ENCODE measurements at regions not wholly inside any gene's neighbourhood (a gene's known extent, or its start where the extent isn't known, plus 50 kb on each side); places are given as distances from the start of the nearest gene placed in this dataset.

DNA sequence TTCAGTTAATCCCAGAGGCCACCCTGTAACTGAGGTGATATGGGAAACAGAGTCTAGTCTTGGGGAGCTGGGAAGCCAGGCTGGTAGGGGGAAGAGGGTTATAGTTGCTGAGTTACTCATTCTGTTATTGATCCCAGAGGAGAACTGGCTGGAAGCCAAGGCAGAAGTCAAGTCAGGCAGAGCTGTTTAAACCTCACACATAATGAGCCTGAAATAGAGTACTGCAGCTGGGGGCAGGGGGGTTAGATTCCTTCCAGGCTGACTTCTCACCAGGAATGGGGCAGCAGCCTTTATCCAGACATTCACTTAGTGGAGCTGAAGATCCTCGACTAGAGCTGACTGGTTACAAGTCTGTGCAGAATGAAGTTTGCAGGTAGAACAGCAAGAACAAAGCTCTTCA lies 144.9 kb downstream of the C4orf33 start (continued):
- TF ChIP-seq, protein P1, sequence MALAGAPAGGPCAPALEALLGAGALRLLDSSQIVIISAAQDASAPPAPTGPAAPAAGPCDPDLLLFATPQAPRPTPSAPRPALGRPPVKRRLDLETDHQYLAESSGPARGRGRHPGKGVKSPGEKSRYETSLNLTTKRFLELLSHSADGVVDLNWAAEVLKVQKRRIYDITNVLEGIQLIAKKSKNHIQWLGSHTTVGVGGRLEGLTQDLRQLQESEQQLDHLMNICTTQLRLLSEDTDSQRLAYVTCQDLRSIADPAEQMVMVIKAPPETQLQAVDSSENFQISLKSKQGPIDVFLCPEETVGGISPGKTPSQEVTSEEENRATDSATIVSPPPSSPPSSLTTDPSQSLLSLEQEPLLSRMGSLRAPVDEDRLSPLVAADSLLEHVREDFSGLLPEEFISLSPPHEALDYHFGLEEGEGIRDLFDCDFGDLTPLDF (CRISPR knock-in tag; IDR thresholded peaks at IDR 0.05), result no peak

DNA sequence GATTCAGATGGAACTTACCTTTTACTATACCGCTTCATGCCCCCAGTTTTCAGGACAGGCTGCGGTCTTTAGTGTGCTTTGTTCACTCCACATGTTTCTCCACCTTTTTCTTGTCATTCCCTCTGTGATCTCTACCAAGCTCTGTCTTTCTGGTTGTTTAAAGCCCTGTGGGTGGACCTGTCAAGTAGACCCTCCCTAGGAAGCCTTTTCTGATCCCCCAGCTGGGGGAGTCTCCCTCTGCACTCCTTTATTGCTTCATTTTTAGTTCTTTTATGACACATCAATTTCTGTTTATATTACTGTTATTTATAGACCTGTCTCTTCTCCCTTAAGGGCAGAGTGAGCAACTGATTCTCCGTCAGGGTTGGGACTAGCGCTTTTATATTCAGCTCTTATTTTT lies 150.2 kb downstream of the C4orf33 start:
- no peak for DNase-seq (ENCODE audit: extremely low read depth in 1 of 4, low spot score in 3 of 4)
- Histone ChIP-seq H3K27me3 (ENCODE audit: control insufficient read depth in 2 of 2, insufficient read depth in 2 of 2, low read length in 2 of 2) (peaks cover 0 to 5% of the 10 kb centered on the region in 2 experiments; a peak in 2 of 5 replicates), H3K4me1 (replicated peaks in 1 of 2; ENCODE audit: control insufficient read depth in 2 of 2, insufficient read depth in 2 of 2, low read length in 2 of 2) (no peaks in the 10 kb centered on the region), H3K4me3 (no peak overlapping the region), H3K36me3 (ENCODE audit: control insufficient read depth, insufficient read depth, low read length) (no peaks in the 10 kb centered on the region), H3K9me1 (ENCODE audit: control insufficient read depth, insufficient read depth, low read length) (no peaks in the 10 kb centered on the region), H3K9me3 (replicated peaks; ENCODE audit: control insufficient read depth, insufficient read depth, low read depth, low read length) (no peaks in the 10 kb centered on the region), H3K9ac (ENCODE audit: insufficient read depth in 1 of 2, low read depth in 2 of 2, low read length in 2 of 2) (no peak overlapping the region), H4K20me1 (replicated peaks; ENCODE audit: control insufficient read depth, insufficient read depth, low read length) (no peaks in the 10 kb centered on the region), H3K4me2 (ENCODE audit: insufficient read depth, low read length) (no peak overlapping the region), H3K79me2 (ENCODE audit: control insufficient read depth, insufficient read depth, low read length) (no peaks in the 10 kb centered on the region), H3K27ac (ENCODE audit: extremely low read depth, low read depth, low read length) (no peak overlapping the region), H2AFZ (ENCODE audit: low read depth, low read length) (no peak overlapping the region)
- POLR2A ChIA-PET, result no interaction called here
- WGBS (ENCODE audit: insufficient coverage, low coverage, missing lambda C conversion rate), result 0% methylated on average over 4 of the region's 4 CpGs
- no peak for ATAC-seq
- in situ Hi-C loops (cut with MboI) (no loop called here), intact Hi-C loops (cut with micrococcal nuclease) (no loop called here)
- FAIRE-seq, result no peak
- BruUV-seq (replicated peaks), result no TSS peak
- CTCF ChIA-PET (ENCODE audit: low intra/inter-chr PET ratio), result no interaction called here
- TF ChIP-seq EP300 (IDR thresholded peaks at IDR 0.05; ENCODE audit: low read length) (no peak), TEAD1 (CRISPR knock-in tag; IDR thresholded peaks at IDR 0.05) (no peak), CSDE1 (IDR thresholded peaks at IDR 0.05) (no peak), TOE1 (IDR thresholded peaks at IDR 0.05; ENCODE audit: borderline replicate concordance) (no peak), TOE1 (CRISPR knock-in tag; IDR thresholded peaks at IDR 0.05; ENCODE audit: borderline replicate concordance, low read depth) (no peak)
- TF ChIP-seq, protein P2, sequence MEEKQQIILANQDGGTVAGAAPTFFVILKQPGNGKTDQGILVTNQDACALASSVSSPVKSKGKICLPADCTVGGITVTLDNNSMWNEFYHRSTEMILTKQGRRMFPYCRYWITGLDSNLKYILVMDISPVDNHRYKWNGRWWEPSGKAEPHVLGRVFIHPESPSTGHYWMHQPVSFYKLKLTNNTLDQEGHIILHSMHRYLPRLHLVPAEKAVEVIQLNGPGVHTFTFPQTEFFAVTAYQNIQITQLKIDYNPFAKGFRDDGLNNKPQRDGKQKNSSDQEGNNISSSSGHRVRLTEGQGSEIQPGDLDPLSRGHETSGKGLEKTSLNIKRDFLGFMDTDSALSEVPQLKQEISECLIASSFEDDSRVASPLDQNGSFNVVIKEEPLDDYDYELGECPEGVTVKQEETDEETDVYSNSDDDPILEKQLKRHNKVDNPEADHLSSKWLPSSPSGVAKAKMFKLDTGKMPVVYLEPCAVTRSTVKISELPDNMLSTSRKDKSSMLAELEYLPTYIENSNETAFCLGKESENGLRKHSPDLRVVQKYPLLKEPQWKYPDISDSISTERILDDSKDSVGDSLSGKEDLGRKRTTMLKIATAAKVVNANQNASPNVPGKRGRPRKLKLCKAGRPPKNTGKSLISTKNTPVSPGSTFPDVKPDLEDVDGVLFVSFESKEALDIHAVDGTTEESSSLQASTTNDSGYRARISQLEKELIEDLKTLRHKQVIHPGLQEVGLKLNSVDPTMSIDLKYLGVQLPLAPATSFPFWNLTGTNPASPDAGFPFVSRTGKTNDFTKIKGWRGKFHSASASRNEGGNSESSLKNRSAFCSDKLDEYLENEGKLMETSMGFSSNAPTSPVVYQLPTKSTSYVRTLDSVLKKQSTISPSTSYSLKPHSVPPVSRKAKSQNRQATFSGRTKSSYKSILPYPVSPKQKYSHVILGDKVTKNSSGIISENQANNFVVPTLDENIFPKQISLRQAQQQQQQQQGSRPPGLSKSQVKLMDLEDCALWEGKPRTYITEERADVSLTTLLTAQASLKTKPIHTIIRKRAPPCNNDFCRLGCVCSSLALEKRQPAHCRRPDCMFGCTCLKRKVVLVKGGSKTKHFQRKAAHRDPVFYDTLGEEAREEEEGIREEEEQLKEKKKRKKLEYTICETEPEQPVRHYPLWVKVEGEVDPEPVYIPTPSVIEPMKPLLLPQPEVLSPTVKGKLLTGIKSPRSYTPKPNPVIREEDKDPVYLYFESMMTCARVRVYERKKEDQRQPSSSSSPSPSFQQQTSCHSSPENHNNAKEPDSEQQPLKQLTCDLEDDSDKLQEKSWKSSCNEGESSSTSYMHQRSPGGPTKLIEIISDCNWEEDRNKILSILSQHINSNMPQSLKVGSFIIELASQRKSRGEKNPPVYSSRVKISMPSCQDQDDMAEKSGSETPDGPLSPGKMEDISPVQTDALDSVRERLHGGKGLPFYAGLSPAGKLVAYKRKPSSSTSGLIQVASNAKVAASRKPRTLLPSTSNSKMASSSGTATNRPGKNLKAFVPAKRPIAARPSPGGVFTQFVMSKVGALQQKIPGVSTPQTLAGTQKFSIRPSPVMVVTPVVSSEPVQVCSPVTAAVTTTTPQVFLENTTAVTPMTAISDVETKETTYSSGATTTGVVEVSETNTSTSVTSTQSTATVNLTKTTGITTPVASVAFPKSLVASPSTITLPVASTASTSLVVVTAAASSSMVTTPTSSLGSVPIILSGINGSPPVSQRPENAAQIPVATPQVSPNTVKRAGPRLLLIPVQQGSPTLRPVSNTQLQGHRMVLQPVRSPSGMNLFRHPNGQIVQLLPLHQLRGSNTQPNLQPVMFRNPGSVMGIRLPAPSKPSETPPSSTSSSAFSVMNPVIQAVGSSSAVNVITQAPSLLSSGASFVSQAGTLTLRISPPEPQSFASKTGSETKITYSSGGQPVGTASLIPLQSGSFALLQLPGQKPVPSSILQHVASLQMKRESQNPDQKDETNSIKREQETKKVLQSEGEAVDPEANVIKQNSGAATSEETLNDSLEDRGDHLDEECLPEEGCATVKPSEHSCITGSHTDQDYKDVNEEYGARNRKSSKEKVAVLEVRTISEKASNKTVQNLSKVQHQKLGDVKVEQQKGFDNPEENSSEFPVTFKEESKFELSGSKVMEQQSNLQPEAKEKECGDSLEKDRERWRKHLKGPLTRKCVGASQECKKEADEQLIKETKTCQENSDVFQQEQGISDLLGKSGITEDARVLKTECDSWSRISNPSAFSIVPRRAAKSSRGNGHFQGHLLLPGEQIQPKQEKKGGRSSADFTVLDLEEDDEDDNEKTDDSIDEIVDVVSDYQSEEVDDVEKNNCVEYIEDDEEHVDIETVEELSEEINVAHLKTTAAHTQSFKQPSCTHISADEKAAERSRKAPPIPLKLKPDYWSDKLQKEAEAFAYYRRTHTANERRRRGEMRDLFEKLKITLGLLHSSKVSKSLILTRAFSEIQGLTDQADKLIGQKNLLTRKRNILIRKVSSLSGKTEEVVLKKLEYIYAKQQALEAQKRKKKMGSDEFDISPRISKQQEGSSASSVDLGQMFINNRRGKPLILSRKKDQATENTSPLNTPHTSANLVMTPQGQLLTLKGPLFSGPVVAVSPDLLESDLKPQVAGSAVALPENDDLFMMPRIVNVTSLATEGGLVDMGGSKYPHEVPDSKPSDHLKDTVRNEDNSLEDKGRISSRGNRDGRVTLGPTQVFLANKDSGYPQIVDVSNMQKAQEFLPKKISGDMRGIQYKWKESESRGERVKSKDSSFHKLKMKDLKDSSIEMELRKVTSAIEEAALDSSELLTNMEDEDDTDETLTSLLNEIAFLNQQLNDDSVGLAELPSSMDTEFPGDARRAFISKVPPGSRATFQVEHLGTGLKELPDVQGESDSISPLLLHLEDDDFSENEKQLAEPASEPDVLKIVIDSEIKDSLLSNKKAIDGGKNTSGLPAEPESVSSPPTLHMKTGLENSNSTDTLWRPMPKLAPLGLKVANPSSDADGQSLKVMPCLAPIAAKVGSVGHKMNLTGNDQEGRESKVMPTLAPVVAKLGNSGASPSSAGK (IDR thresholded peaks at IDR 0.05), result no peak
- TF ChIP-seq, protein P3, sequence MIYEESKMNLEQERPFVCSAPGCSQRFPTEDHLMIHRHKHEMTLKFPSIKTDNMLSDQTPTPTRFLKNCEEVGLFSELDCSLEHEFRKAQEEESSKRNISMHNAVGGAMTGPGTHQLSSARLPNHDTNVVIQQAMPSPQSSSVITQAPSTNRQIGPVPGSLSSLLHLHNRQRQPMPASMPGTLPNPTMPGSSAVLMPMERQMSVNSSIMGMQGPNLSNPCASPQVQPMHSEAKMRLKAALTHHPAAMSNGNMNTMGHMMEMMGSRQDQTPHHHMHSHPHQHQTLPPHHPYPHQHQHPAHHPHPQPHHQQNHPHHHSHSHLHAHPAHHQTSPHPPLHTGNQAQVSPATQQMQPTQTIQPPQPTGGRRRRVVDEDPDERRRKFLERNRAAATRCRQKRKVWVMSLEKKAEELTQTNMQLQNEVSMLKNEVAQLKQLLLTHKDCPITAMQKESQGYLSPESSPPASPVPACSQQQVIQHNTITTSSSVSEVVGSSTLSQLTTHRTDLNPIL (CRISPR knock-in tag; IDR thresholded peaks at IDR 0.05), result no peak
